AML-193 (cell line): ENCODE measurements at regions not wholly inside any gene's neighbourhood (a gene's known extent, or its start where the extent isn't known, plus 50 kb on each side); places are given as distances from the start of the nearest gene placed in this dataset.

Experiments used
- DNase-seq, 2 experiments: peaks; one replicate each; lab custom pipeline; 2025; lab: John Stamatoyannopoulos, UW

DNA sequence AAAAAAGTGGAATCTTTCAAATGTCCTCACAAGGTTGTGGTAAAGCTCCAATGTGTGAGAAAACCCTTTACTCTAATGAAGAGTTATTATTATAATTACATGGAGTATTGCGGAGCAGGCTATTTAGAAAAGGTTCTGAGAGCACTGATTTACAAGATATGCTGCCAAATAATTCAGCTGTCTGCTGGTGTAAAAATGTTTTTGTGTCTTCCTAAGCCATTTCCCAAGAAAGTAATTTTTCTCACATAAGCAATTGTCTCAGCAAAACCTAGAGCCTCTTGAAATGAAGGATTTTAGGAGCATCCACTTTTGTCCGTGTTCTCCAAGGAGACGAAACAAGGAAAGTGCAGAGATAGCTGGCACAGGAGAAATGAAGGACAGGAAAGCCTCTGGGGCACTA lies 229.6 kb upstream of the STARD13 start:
- no peak for DNase-seq

GRCh38 chr13:33518452-33518851 lies 232.9 kb upstream of the STARD13 start:
- DNase-seq: no peak

- no peak for DNase-seq
Measured at GRCh38 chr13:33519561-33520467, 234.3 kb upstream of the STARD13 start.

GRCh38 chr13:33520468-33520839 lies 234.9 kb upstream of the STARD13 start:
- no peak for DNase-seq

DNA sequence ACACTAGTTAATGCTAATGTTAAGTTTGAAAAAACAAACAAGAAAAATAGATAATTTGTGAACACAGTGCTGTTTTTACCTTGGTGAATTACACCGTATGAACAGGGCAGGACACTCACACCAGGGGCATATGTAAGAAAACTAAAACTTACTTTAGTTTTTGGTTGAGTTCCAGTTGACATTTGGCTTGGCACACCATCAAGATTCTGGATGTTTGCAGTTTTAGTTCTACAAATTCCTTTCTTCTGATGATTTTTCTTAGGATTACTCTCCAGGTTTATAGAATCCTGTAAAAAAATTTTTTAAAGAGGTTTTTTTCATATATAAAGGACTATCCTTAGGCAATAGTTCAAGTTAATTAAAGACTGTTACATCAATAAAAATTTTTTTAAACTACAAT lies 238.5 kb upstream of the STARD13 start:
- no peak for DNase-seq

DNA sequence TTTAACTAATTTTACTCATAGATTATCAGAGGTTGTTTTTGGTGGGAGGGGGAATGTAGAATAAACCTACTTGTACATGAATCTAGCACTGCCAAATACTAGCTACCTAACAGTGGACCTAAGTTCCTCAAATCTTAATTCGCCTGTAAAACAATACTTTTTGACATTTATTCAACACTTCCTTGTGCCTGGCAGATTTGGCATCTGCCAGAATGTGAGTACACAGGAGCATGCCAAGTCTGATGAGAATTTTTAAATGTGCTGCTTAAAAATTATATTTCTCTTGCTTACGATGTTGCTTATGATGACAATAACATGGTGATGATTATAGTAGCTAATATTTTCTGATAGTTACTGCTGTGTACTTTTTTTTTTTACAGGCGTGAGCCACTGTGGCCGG lies 240.2 kb upstream of the STARD13 start:
- DNase-seq: no peak

DNA sequence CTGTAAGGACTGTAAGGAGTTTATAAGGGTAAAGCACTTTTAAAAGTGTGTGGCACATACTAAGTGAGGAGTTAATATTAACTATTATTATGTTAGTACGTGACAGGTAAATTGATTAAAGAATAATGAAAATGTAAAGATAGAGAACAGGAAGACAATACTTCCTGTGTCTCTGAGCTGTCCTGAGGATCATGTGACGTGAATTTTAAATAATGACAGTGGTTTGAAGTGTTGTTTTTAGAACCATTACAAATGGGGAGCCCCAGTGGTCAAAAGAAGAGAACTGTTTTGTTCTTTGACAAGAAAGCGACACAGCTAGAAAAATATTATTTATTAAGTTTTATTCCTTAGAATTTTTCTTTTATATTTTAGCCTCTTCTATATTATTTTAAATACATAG lies 241.2 kb upstream of the STARD13 start:
- DNase-seq: no peak

DNA sequence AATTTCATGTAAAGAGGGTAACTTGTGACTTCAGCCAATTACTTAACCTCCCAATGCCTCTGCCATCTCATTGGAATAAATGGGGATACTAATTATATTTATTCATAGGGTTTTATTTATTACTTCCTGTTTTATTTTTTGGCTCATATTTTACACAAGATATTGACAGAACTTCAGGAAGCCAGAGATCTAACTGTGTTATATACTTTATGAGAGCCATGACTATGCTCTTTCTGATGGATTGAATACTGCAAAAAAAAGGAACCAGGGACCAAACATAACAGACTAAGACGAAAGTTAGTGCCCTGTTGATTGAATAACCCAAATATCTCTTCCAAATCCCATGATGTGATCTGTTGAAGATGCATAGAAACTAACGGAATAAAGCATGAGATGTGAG lies 243.3 kb upstream of the STARD13 start:
- DNase-seq: no peak

DNA sequence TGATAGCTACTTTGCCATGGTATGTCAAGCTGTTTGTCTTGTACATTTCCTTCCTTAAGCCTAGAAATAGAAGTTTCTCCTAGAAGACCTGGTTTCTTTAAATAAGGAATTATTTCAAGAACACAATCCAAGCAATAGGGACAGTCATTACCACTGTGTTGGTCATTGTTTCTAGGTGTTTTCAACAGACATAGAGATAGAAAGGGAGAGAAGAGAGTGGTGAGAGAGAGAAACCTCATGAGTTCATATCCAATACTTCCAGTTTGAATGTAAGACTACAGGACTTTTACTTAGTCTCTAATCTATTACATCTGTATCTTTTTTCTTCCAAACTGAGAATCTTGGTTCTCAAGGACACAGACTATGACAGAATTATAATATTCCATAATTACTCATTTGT lies 245.9 kb upstream of the STARD13 start:
- DNase-seq: no peak

- DNase-seq: no peak
Measured at GRCh38 chr13:33535061-33535460, 249.5 kb upstream of the STARD13 start.

GRCh38 chr13:33536601-33537000 lies 251.0 kb upstream of the STARD13 start:
- no peak for DNase-seq

GRCh38 chr13:33537026-33537425 lies 251.5 kb upstream of the STARD13 start:
- DNase-seq: no peak

DNA sequence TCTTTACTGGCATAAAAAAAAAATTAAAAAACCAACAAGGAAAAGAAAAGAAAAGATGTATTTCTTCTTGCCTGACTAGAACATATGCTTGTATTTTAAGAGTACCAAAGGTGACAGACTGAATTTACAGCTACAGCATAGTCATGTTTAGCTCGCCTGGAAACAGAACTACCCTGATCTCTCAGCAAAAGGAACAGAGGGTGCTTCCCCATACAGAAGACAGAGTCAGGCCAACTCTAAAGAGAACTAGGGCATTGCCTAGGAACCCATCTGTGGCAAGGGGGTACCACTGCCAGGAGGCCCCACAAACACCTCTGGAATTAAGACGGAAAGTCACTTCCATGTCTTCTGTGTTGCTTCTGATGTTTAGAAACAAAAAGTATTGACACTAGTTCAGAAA lies 252.1 kb upstream of the STARD13 start:
- DNase-seq: no peak

GRCh38 chr13:33541456-33541855 lies 255.9 kb upstream of the STARD13 start:
- DNase-seq: peak in 1 of 2 experiments; percentile 23

DNA sequence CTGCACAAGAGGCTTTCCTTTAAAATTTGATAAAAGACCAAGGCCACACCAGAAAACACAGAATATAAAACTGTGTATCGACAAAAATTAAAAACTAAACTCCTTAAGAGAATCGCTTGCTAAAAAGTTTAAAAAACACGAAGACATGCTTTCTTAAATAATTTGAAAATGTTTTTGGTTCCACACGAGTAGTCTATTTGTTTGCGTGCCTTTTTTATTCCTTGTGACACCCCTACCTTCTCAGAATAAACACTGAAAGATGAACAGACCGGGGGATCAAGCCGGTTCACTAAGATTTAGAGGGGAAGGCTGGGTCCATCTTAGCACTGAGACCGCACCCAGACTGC lies 256.4 kb upstream of the STARD13 start:
- DNase-seq: no peak

- peak; percentile 100 for DNase-seq
Measured at GRCh38 chr13:33542309-33543088, 256.9 kb upstream of the STARD13 start.

- DNase-seq: no peak
Measured at GRCh38 chr13:33543089-33543459, 257.5 kb upstream of the STARD13 start.

DNA sequence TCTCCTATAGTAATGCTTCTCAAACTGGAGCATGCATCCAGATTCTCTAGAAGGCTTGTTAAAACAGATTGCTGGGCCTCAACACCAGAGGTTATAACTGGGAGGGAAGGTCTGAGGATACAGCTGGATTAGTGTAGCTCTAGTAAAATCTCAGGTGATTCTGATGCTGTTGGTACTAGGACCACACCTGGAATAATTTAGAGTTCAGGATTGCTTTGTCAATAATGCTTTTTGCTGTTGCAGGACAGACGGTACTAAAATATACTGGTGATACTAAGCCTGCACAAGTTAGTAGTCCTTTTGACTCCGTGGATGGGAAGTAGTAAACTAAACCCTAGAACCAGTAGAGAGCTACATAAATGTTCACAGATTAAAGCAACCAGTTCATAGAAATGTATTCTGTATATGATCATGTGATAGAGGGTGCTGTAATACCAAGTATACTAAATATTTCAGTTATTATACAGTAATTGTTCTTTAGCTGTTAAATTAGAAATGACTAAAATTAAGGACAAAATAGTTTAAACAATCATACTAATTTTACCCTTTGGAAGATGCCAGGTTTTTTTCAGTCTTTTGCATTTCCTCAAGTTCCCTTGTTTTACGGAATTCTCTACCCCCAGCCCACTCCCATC lies 258.2 kb upstream of the STARD13 start:
- peak; percentile 24 to 25 for DNase-seq

- no peak for DNase-seq
Measured at GRCh38 chr13:33544308-33544707, 258.8 kb upstream of the STARD13 start.

DNA sequence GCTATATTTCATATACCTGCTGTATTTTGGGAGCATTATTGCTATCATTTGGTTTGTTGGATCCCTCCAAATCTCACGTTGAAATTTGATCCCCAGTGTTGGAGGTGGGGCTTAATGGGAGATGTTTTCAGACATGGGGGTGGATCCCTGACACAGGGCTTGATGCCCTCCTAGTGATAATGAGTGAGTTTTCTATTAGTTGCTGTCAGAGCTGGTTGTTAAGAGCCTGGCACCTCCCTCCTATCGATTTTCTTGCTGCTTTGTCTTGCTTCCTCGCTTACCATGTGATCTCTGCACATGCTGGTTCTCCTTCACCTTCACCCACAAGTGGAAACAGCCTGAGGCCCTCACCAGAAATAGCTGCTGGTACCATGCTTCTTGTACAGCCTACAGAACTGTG lies 259.9 kb upstream of the STARD13 start:
- DNase-seq: no peak

DNA sequence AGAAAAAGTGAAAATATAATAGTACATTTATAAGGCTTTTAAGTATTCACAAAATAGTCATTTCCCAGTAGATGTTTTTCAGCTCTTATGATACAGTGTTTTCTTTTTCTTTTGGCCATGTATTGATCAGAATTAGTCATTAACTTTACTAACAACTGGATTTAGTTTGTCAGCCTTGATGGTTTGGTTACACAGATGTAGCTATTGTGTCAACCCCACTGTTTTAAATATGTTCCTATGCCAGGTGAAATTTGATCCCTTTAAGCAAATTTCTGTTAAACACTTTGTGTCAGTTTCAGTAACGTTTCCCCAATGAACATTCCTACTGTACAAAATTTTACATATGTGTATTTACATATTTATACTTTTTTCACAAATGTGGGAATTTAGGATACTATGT lies 261.5 kb upstream of the STARD13 start:
- no peak for DNase-seq

DNA sequence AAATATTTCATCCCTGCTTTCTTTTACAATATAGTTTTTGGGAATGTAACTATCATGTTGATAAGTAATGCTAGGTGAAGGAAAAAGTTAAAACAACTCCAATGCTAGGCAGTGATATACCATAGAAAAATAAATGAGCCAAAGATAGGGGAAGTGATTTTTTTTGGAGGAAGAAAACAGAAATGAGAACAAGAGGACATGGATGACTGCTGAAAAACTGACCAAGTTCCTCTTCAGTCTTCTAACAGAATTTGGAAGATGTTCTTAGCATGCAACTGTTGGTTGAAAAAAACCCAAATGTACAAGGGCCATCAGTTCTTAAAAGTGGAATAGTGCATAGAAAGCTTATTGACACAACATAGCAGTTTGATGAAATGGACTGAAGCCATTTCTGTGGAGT lies 262.5 kb upstream of the STARD13 start:
- DNase-seq: peak; percentile 40 to 72

GRCh38 chr13:33550276-33550675 lies 264.7 kb upstream of the STARD13 start:
- no peak for DNase-seq
